ENCODE measurements at regions not wholly inside any gene's neighbourhood (a gene's known extent, or its start where the extent isn't known, plus 50 kb on each side); places are given as distances from the start of the nearest gene placed in this dataset.

DNA sequence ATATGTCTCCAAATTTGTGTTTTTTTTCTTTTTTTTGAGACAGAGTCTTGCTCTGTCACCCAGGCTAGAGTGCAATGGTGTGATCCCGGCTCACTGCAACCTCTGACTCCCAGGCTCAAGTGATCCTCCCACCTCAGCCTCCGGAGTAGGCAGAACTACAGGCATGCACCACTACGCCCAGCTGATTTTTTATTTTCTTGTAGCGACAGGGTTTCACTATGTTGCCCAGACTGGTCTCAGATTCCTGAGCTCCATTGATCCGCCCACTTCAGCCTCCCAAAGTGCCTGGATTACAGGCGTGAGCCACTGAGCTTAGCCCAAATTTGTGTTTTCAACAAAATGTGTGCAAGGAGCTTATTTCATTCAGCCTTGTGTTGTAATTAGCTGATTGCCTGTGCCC is 59.0 kb upstream of the IFFO2 start (continued):
- TF ChIP-seq, protein P1, sequence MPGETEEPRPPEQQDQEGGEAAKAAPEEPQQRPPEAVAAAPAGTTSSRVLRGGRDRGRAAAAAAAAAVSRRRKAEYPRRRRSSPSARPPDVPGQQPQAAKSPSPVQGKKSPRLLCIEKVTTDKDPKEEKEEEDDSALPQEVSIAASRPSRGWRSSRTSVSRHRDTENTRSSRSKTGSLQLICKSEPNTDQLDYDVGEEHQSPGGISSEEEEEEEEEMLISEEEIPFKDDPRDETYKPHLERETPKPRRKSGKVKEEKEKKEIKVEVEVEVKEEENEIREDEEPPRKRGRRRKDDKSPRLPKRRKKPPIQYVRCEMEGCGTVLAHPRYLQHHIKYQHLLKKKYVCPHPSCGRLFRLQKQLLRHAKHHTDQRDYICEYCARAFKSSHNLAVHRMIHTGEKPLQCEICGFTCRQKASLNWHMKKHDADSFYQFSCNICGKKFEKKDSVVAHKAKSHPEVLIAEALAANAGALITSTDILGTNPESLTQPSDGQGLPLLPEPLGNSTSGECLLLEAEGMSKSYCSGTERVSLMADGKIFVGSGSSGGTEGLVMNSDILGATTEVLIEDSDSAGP (CRISPR knock-in tag; IDR thresholded peaks at IDR 0.05; ENCODE audit: borderline replicate concordance) = no peak
- TF ChIP-seq PLRG1 (conservative IDR thresholded peaks at IDR 0.05) (no peak), ZNF792 (CRISPR knock-in tag; IDR thresholded peaks at IDR 0.05) (no peak), ZNF234 (CRISPR knock-in tag; conservative IDR thresholded peaks at IDR 0.05) (no peak), ZNF333 (CRISPR knock-in tag; IDR thresholded peaks at IDR 0.05; ENCODE audit: borderline replicate concordance) (no peak), GTF3A (CRISPR knock-in tag; conservative IDR thresholded peaks at IDR 0.05) (no peak), ZNF678 (CRISPR knock-in tag; IDR thresholded peaks at IDR 0.05) (no peak), NR3C1 (CRISPR knock-in tag; IDR thresholded peaks at IDR 0.05) (no peak), PAX8 (CRISPR knock-in tag; IDR thresholded peaks at IDR 0.05; ENCODE audit: borderline replicate concordance) (no peak), SKI (IDR thresholded peaks at IDR 0.05; ENCODE audit: partially characterized antibody) (no peak)

DNA sequence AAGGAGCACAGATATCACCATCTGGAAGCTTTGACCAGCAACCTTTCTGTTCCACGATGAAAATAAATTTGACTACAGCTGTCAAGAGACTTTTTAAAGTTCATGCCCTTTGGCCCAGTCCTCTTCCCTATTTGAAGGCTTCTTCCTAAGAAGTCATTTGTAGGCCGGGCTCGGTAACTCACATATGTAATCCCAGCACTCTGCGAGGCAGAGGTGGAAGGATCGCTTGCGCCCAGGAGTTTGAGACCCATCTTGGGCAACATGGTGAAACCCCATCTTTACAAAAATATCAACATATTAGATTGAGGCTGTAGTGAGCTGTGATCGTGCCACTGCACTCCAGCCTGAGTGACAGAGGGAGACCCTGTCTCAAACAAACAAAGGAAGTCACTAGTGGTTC is 58.3 kb upstream of the IFFO2 start:
- 86% methylated on average over 7 of the region's 7 CpGs for WGBS (ENCODE audit: low lambda C conversion rate)
- Histone ChIP-seq H3K27me3 (ENCODE audit: control insufficient read depth in 1 of 2, insufficient read depth in 2 of 2, low read length in 2 of 2) (no peaks in the 10 kb centered on the region), H3K27ac (ENCODE audit: extremely low read length, insufficient read depth, low read length) (no peak overlapping the region), H3K9ac (ENCODE audit: insufficient read depth, low read depth, low read length) (no peak overlapping the region), H3K9me3 (ENCODE audit: low read length) (no peaks in the 10 kb centered on the region), H4K20me1 (ENCODE audit: insufficient read depth, low read length) (no peaks in the 10 kb centered on the region), H3K36me3 (replicated peaks in 1 of 2; ENCODE audit: control insufficient read depth in 1 of 2, insufficient read depth in 2 of 2, low read length in 2 of 2) (no peaks in the 10 kb centered on the region), H3K79me2 (ENCODE audit: insufficient read depth, low read length) (no peaks in the 10 kb centered on the region), H3K4me2 (ENCODE audit: low read depth, low read length) (no peak overlapping the region), H3K4me3 (replicated peaks in 1 of 3; ENCODE audit: insufficient read depth in 1 of 3, low read depth in 2 of 3, low read length in 3 of 3) (no peak overlapping the region), H2AFZ (ENCODE audit: low read length) (no peak overlapping the region), H3K4me1 (ENCODE audit: insufficient read depth, low read length) (peaks cover 53% of the 10 kb centered on the region)
- POLR2A ChIA-PET = no interaction called here
- no TSS peak for BruUV-seq (replicated peaks)
- FAIRE-seq (no peak), DNase-seq (ENCODE audit: low spot score) (no peak), ATAC-seq (no peak)
- intact Hi-C loops (cut with micrococcal nuclease; ENCODE audit: unreplicated experiment) (loop anchor here (5.0 kb wide), 3 partner anchors 33 to 73 kb away; no protein-coding TSS in a partner anchor), in situ Hi-C loops (cut with HindIII; ENCODE audit: extremely low pct_ligation_motif_present, low pct_unique_long_range_greater_than_20kb) (no loop called here)
- CTCF ChIA-PET (ENCODE audit: low intra/inter-chr PET ratio, low total read pairs) = no interaction called here
- TF ChIP-seq FOXP1 (IDR thresholded peaks at IDR 0.05) (no peak), FOXP1 (CRISPR knock-in tag; IDR thresholded peaks at IDR 0.05) (no peak), PAF1 (CRISPR knock-in tag; IDR thresholded peaks at IDR 0.05) (no peak), RBAK (CRISPR knock-in tag; IDR thresholded peaks at IDR 0.05) (no peak), ZBTB8A (CRISPR knock-in tag; IDR thresholded peaks at IDR 0.05; ENCODE audit: borderline replicate concordance, low read depth) (no peak)
- TF ChIP-seq, protein P2, sequence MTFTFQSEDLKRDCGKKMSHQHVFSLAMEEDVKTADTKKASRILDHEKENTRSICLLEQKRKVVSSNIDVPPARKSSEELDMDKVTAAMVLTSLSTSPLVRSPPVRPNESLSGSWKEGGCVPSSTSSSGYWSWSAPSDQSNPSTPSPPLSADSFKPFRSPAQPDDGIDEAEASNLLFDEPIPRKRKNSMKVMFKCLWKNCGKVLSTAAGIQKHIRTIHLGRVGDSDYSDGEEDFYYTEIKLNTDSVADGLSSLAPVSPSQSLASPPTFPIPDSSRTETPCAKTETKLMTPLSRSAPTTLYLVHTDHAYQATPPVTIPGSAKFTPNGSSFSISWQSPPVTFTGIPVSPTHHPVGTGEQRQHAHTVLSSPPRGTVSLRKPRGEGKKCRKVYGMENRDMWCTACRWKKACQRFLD (CRISPR knock-in tag; IDR thresholded peaks at IDR 0.05; ENCODE audit: borderline replicate concordance) = no peak
- TF ChIP-seq, protein P3, sequence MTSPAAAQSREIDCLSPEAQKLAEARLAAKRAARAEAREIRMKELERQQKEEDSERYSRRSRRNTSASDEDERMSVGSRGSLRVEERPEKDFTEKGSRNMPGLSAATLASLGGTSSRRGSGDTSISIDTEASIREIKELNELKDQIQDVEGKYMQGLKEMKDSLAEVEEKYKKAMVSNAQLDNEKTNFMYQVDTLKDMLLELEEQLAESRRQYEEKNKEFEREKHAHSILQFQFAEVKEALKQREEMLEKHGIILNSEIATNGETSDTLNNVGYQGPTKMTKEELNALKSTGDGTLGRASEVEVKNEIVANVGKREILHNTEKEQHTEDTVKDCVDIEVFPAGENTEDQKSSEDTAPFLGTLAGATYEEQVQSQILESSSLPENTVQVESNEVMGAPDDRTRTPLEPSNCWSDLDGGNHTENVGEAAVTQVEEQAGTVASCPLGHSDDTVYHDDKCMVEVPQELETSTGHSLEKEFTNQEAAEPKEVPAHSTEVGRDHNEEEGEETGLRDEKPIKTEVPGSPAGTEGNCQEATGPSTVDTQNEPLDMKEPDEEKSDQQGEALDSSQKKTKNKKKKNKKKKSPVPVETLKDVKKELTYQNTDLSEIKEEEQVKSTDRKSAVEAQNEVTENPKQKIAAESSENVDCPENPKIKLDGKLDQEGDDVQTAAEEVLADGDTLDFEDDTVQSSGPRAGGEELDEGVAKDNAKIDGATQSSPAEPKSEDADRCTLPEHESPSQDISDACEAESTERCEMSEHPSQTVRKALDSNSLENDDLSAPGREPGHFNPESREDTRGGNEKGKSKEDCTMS (CRISPR knock-in tag; conservative IDR thresholded peaks at IDR 0.05) = no peak
- TF ChIP-seq, protein P4, sequence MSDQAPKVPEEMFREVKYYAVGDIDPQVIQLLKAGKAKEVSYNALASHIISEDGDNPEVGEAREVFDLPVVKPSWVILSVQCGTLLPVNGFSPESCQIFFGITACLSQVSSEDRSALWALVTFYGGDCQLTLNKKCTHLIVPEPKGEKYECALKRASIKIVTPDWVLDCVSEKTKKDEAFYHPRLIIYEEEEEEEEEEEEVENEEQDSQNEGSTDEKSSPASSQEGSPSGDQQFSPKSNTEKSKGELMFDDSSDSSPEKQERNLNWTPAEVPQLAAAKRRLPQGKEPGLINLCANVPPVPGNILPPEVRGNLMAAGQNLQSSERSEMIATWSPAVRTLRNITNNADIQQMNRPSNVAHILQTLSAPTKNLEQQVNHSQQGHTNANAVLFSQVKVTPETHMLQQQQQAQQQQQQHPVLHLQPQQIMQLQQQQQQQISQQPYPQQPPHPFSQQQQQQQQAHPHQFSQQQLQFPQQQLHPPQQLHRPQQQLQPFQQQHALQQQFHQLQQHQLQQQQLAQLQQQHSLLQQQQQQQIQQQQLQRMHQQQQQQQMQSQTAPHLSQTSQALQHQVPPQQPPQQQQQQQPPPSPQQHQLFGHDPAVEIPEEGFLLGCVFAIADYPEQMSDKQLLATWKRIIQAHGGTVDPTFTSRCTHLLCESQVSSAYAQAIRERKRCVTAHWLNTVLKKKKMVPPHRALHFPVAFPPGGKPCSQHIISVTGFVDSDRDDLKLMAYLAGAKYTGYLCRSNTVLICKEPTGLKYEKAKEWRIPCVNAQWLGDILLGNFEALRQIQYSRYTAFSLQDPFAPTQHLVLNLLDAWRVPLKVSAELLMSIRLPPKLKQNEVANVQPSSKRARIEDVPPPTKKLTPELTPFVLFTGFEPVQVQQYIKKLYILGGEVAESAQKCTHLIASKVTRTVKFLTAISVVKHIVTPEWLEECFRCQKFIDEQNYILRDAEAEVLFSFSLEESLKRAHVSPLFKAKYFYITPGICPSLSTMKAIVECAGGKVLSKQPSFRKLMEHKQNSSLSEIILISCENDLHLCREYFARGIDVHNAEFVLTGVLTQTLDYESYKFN (CRISPR knock-in tag; conservative IDR thresholded peaks at IDR 0.05) = no peak

Measured in HepG2 (cell line).